Natural killer cell (primary cell): ENCODE measurements at regions not wholly inside any gene's neighbourhood (a gene's known extent, or its start where the extent isn't known, plus 50 kb on each side); places are given as distances from the start of the nearest gene placed in this dataset.

Experiments
- ATAC-seq, 3 donors: fragments of 150-1000 bp in 2 of 3; fragments of 200-7000 bp in 1 of 3; cut with Tn5 transposase; 1 replicate in 1 of 3; 2 replicates in 2 of 3; pipeline ENCODE4 v1.10.0; 2021; ENCODE audit warnings: mild to moderate bottlenecking in 2 of 3, moderate library complexity in 2 of 3
- DNase-seq, 2 donors: peaks; one replicate each; pipeline versions ENCODE4 v3.0.0 to v3.0.0-alpha.2; 2013 to 2021; ENCODE audit warnings: mixed read lengths in 1 of 2
- H3K27ac ChIP-seq: one replicate; pipeline ENCODE4 v1.5.1; 2013; ENCODE audit warnings: mild to moderate bottlenecking, low read length
- H3K27me3 ChIP-seq: one replicate; pipeline ENCODE4 v1.6.1; 2013; ENCODE audit warnings: low read length; ENCODE audit not compliant: control insufficient read depth, insufficient read depth
- H3K36me3 ChIP-seq: one replicate; pipeline ENCODE4 v1.6.1; 2013; ENCODE audit warnings: low read length; ENCODE audit not compliant: control insufficient read depth, insufficient read depth
- H3K4me1 ChIP-seq: one replicate; pipeline ENCODE4 v1.6.1; 2013; ENCODE audit warnings: low read length; ENCODE audit not compliant: control insufficient read depth, insufficient read depth
- H3K4me3 ChIP-seq: one replicate; pipeline ENCODE4 v1.5.1; 2013; ENCODE audit warnings: low read length
- H3K9me3 ChIP-seq: one replicate; pipeline ENCODE4 v1.6.1; 2013; ENCODE audit warnings: low read length; ENCODE audit not compliant: control insufficient read depth, insufficient read depth
- H3K27ac Mint-ChIP-seq, 2 donors: one replicate each; pipeline ENCODE4 v1.8.0; 2022; ENCODE audit warnings: mild to moderate bottlenecking in 2 of 2, mixed read lengths in 2 of 2, moderate library complexity in 1 of 2
- H3K27me3 Mint-ChIP-seq, 2 donors: one replicate each; pipeline ENCODE4 v1.8.0; 2022; ENCODE audit warnings: low read depth in 2 of 2, mixed read lengths in 2 of 2
- H3K36me3 Mint-ChIP-seq: one replicate; pipeline ENCODE4 v1.8.0; 2022; ENCODE audit warnings: mixed read lengths
- H3K4me1 Mint-ChIP-seq, 2 donors: one replicate each; pipeline ENCODE4 v1.8.0; 2022; ENCODE audit warnings: mixed read lengths in 2 of 2
- H3K4me3 Mint-ChIP-seq: one replicate; pipeline ENCODE4 v1.8.0; 2022; ENCODE audit warnings: mild to moderate bottlenecking, moderate library complexity, mixed read lengths
- H3K9me3 Mint-ChIP-seq, 2 donors: one replicate each; pipeline ENCODE4 v1.8.0; 2022; ENCODE audit warnings: mixed read lengths in 2 of 2
- CTCF ChIP-seq: fragments of 200-600 bp; IDR thresholded peaks from one replicate; pipeline ENCODE4 v1.8.0; 2022; ENCODE audit warnings: antibody characterized with exemption
- WGBS: methylation state at CpG from one replicate; pipeline ENCODE4 v1.1.7; 2013; ENCODE audit warnings: missing lambda C conversion rate; ENCODE audit not compliant: insufficient coverage; 5-methylcytosine and 5-hydroxymethylcytosine counted together
- intact Hi-C: fragments of 100-400 bp; cut with micrococcal nuclease; formaldehyde crosslinking; loops from one replicate; pipeline ENCODE4 v1.14.2; 2022

- H3K36me3 Mint-ChIP-seq: no peaks in the 10 kb centered on the region
- no peak for TF ChIP-seq CTCF
- H3K27me3 Mint-ChIP-seq: no peaks in the 10 kb centered on the region
- H3K4me3 ChIP-seq: no peak overlapping the region
- no peaks in the 10 kb centered on the region for H3K27me3 ChIP-seq
- H3K4me1 Mint-ChIP-seq: no peaks in the 10 kb centered on the region
- H3K27ac Mint-ChIP-seq: no peak overlapping the region
- intact Hi-C loops: no loop called here
- DNase-seq: no peak
- H3K36me3 ChIP-seq: no peaks in the 10 kb centered on the region
- H3K4me3 Mint-ChIP-seq: no peak overlapping the region
- peaks cover 10% of the 10 kb centered on the region for H3K9me3 ChIP-seq
- peaks cover 5 to 8% of the 10 kb centered on the region in 2 donors for H3K9me3 Mint-ChIP-seq
- ATAC-seq: no peak
- 63% methylated on average over 1 of the region's 1 CpG for WGBS
- no peak overlapping the region for H3K27ac ChIP-seq
- H3K4me1 ChIP-seq: no peaks in the 10 kb centered on the region
These were observed 481.9 kb downstream of the TBC1D32 start for GRCh38 chr6:120852293-120852849.

- intact Hi-C loops: no loop called here
- Mint-ChIP-seq H3K36me3 (no peaks in the 10 kb centered on the region), H3K4me3 (no peak overlapping the region), H3K27ac (no peak overlapping the region), H3K9me3 (peaks cover 10 to 12% of the 10 kb centered on the region in 2 donors), H3K4me1 (no peaks in the 10 kb centered on the region), H3K27me3 (no peaks in the 10 kb centered on the region)
- H3K27ac ChIP-seq: no peak overlapping the region
- TF ChIP-seq CTCF: no peak
- WGBS: 59% methylated on average over 2 of the region's 2 CpGs
- H3K36me3 ChIP-seq: no peaks in the 10 kb centered on the region
- H3K27me3 ChIP-seq: no peaks in the 10 kb centered on the region
- H3K4me1 ChIP-seq: no peaks in the 10 kb centered on the region
- no peak overlapping the region for H3K4me3 ChIP-seq
- DNase-seq: peak in 1 of 2 donors; percentile 12
- ATAC-seq: no peak
- H3K9me3 ChIP-seq: no peaks in the 10 kb centered on the region
These were observed 508.0 kb downstream of the TBC1D32 start for GRCh38 chr6:120826253-120826652.

- H3K27ac Mint-ChIP-seq: no peak overlapping the region
- Histone ChIP-seq H3K36me3 (no peaks in the 10 kb centered on the region), H3K4me1 (no peaks in the 10 kb centered on the region), H3K4me3 (no peak overlapping the region), H3K27ac (no peak overlapping the region), H3K27me3 (no peaks in the 10 kb centered on the region), H3K9me3 (peaks cover 9% of the 10 kb centered on the region)
- H3K36me3 Mint-ChIP-seq: peaks cover 10% of the 10 kb centered on the region
- no peaks in the 10 kb centered on the region for H3K4me1 Mint-ChIP-seq
- ATAC-seq: no peak
- intact Hi-C loops: no loop called here
- no peak for TF ChIP-seq CTCF
- peaks cover 6 to 28% of the 10 kb centered on the region in 2 donors for H3K9me3 Mint-ChIP-seq
- no peak for DNase-seq
- H3K27me3 Mint-ChIP-seq: no peaks in the 10 kb centered on the region
- H3K4me3 Mint-ChIP-seq: no peak overlapping the region
These were observed 517.5 kb downstream of the TBC1D32 start for GRCh38 chr6:120816794-120817193.

GRCh38 chr6:120805276-120805675 lies 529.0 kb downstream of the TBC1D32 start:
- H3K9me3 Mint-ChIP-seq: peaks cover 8 to 11% of the 10 kb centered on the region in 2 donors
- no peaks in the 10 kb centered on the region for H3K36me3 Mint-ChIP-seq
- H3K27ac Mint-ChIP-seq: no peak overlapping the region
- H3K36me3 ChIP-seq: no peaks in the 10 kb centered on the region
- no peak overlapping the region for H3K4me3 Mint-ChIP-seq
- H3K4me3 ChIP-seq: no peak overlapping the region
- H3K27me3 ChIP-seq: no peaks in the 10 kb centered on the region
- H3K27me3 Mint-ChIP-seq: no peaks in the 10 kb centered on the region
- whole genome bisulfite sequencing: 97% methylated on average over 3 of the region's 3 CpGs
- peaks cover 8% of the 10 kb centered on the region for H3K9me3 ChIP-seq
- intact Hi-C loops: no loop called here
- no peak overlapping the region for H3K27ac ChIP-seq
- no peak for DNase-seq
- ATAC-seq: no peak
- no peak for TF ChIP-seq CTCF
- no peaks in the 10 kb centered on the region for H3K4me1 ChIP-seq
- H3K4me1 Mint-ChIP-seq: no peaks in the 10 kb centered on the region
